ENCODE measurements at regions not wholly inside any gene's neighbourhood (a gene's known extent, or its start where the extent isn't known, plus 50 kb on each side); places are given as distances from the start of the nearest gene placed in this dataset.

- Histone ChIP-seq H3K27me3 (no peaks in the 10 kb centered on the region), H3K27ac (no peak overlapping the region), H3K4me1 (no peaks in the 10 kb centered on the region), H3K4me3 (no peak overlapping the region), H3K36me3 (no peaks in the 10 kb centered on the region), H3K9me3 (no peaks in the 10 kb centered on the region)
- intact Hi-C loops (cut with DNase I) = no loop called here
- no peak for DNase-seq (ENCODE audit: extremely low spot score in 2 of 2)
- TF ChIP-seq POLR2AphosphoS5 (IDR thresholded peaks at IDR 0.05; ENCODE audit: insufficient read depth in 1 of 2, low read depth in 1 of 2) (no peak), POLR2A (IDR thresholded peaks at IDR 0.05) (no peak), CTCF (IDR thresholded peaks at IDR 0.05) (no peak)
These were observed 133.8 kb downstream of the ZNF737 start for GRCh38 chr19:20431826-20432225.

GRCh38 chr19:20423381-20424197 is 142.0 kb downstream of the ZNF737 start:
- intact Hi-C loops (cut with DNase I) = no loop called here
- Histone ChIP-seq H3K4me1 (peaks cover 8% of the 10 kb centered on the region), H3K4me3 (peak overlapping the region; percentile 58 to 61), H3K27me3 (no peaks in the 10 kb centered on the region), H3K27ac (peak overlapping the region; percentile 85), H3K36me3 (no peaks in the 10 kb centered on the region), H3K9me3 (no peaks in the 10 kb centered on the region)
- no peak for TF ChIP-seq POLR2A (IDR thresholded peaks at IDR 0.05)
- TF ChIP-seq POLR2AphosphoS5 (IDR thresholded peaks at IDR 0.05; ENCODE audit: insufficient read depth in 1 of 2, low read depth in 1 of 2) = peak in 1 of 2 donors; percentile 53
- no peak for DNase-seq (ENCODE audit: extremely low spot score in 2 of 2)

- intact Hi-C loops (cut with DNase I) = no loop called here
- Histone ChIP-seq H3K4me1 (peaks cover 8% of the 10 kb centered on the region), H3K36me3 (no peaks in the 10 kb centered on the region), H3K4me3 (peak overlapping the region; percentile 58 to 61), H3K27ac (peak overlapping the region; percentile 85), H3K27me3 (no peaks in the 10 kb centered on the region), H3K9me3 (no peaks in the 10 kb centered on the region)
- DNase-seq (ENCODE audit: extremely low spot score in 2 of 2) = no peak
- no peak for TF ChIP-seq POLR2AphosphoS5 (IDR thresholded peaks at IDR 0.05; ENCODE audit: insufficient read depth in 1 of 2, low read depth in 1 of 2)
- TF ChIP-seq POLR2A (IDR thresholded peaks at IDR 0.05) = no peak
- TF ChIP-seq CTCF (IDR thresholded peaks at IDR 0.05) = no peak
These were observed 143.1 kb downstream of the ZNF737 start for GRCh38 chr19:20422216-20423205.

- TF ChIP-seq CTCF (IDR thresholded peaks at IDR 0.05) = no peak
- no peak for TF ChIP-seq POLR2A (IDR thresholded peaks at IDR 0.05)
- TF ChIP-seq POLR2AphosphoS5 (IDR thresholded peaks at IDR 0.05; ENCODE audit: insufficient read depth in 1 of 2, low read depth in 1 of 2) = no peak
- no peak for DNase-seq (ENCODE audit: extremely low spot score in 2 of 2)
- no peak overlapping the region for H3K27ac ChIP-seq
- H3K4me1 ChIP-seq = no peaks in the 10 kb centered on the region
- H3K4me3 ChIP-seq = no peak overlapping the region
- H3K27me3 ChIP-seq = no peaks in the 10 kb centered on the region
- intact Hi-C loops (cut with DNase I) = no loop called here
- no peaks in the 10 kb centered on the region for H3K36me3 ChIP-seq
- no peaks in the 10 kb centered on the region for H3K9me3 ChIP-seq
These were observed 148.9 kb downstream of the ZNF737 start for GRCh38 chr19:20416661-20417060.

GRCh38 chr19:20414120-20414519 is 151.5 kb downstream of the ZNF737 start:
- Histone ChIP-seq H3K9me3 (no peaks in the 10 kb centered on the region), H3K36me3 (no peaks in the 10 kb centered on the region), H3K27me3 (no peaks in the 10 kb centered on the region), H3K4me1 (no peaks in the 10 kb centered on the region), H3K4me3 (no peak overlapping the region), H3K27ac (no peak overlapping the region)
- no peak for DNase-seq (ENCODE audit: extremely low spot score in 2 of 2)
- intact Hi-C loops (cut with DNase I) = no loop called here
- TF ChIP-seq CTCF (IDR thresholded peaks at IDR 0.05) (no peak), POLR2A (IDR thresholded peaks at IDR 0.05) (no peak), POLR2AphosphoS5 (IDR thresholded peaks at IDR 0.05; ENCODE audit: insufficient read depth in 1 of 2, low read depth in 1 of 2) (no peak)
